ENCODE measurements at regions not wholly inside any gene's neighbourhood (a gene's known extent, or its start where the extent isn't known, plus 50 kb on each side); places are given as distances from the start of the nearest gene placed in this dataset.
"Not testable (repeated sequence)": the region's sequence is repeated elsewhere in the genome, so short reads cannot be mapped to it uniquely, and the experiment has no call there.

GRCh38 chr4:38420254-38420653 lies 243.7 kb upstream of the KLF3 start:
- H3K4me1 ChIP-seq (ENCODE audit: control insufficient read depth in 1 of 2, insufficient read depth in 2 of 2, low read length in 2 of 2); H3K9me3 ChIP-seq (ENCODE audit: control insufficient read depth in 1 of 2, insufficient read depth in 1 of 2, low read depth in 1 of 2, low read length in 2 of 2); H4K20me1 ChIP-seq (ENCODE audit: insufficient read depth); H3K36me3 ChIP-seq (ENCODE audit: control insufficient read depth in 1 of 2, insufficient read depth in 2 of 2, low read length in 2 of 2); H3K9ac ChIP-seq (ENCODE audit: low read length); H3K4me3 ChIP-seq (replicated peaks in 1 of 2; ENCODE audit: low read depth in 1 of 2, low read length in 2 of 2); intact Hi-C loops (cut with micrococcal nuclease); H3K27ac ChIP-seq (ENCODE audit: low read depth, low read length); RAD21 ChIA-PET (ENCODE audit: low non-redundant PET in 1 of 2, low total read pairs in 2 of 2, uncharacterized antibody in 2 of 2, unreplicated experiment in 2 of 2); POLR2A ChIA-PET; H3K4me2 ChIP-seq (ENCODE audit: low read length); CTCF ChIA-PET; H3K27me3 ChIP-seq (ENCODE audit: insufficient read depth, low read length); H3K79me2 ChIP-seq (ENCODE audit: insufficient read depth, low read length); DNase-seq (ENCODE audit: low read depth, low spot score); BruUV-seq (replicated peaks); H2AFZ ChIP-seq (ENCODE audit: low read depth, low read length, poor library complexity, severe bottlenecking); ATAC-seq; H3K9me2 ChIP-seq (ENCODE audit: insufficient read depth): not testable (repeated sequence)

- no peaks in the 10 kb centered on the region for H3K79me2 ChIP-seq (ENCODE audit: insufficient read depth, low read length)
- no peaks in the 10 kb centered on the region for H3K9me3 ChIP-seq (ENCODE audit: control insufficient read depth in 1 of 2, insufficient read depth in 1 of 2, low read depth in 1 of 2, low read length in 2 of 2)
- BruUV-seq (replicated peaks), result no TSS peak
- H3K9me2 ChIP-seq (ENCODE audit: insufficient read depth), result no peaks in the 10 kb centered on the region
- CTCF ChIA-PET, result no interaction called here
- H4K20me1 ChIP-seq (ENCODE audit: insufficient read depth), result no peaks in the 10 kb centered on the region
- intact Hi-C loops (cut with micrococcal nuclease), result no loop called here
- TF ChIP-seq JUND (IDR thresholded peaks at IDR 0.05), result no peak
- no peak for TF ChIP-seq RAD21 (IDR thresholded peaks at IDR 0.05; ENCODE audit: low read depth)
- TF ChIP-seq EZH2phosphoT487 (IDR thresholded peaks at IDR 0.05; ENCODE audit: borderline replicate concordance), result no peak
- TF ChIP-seq ZNF274 (IDR thresholded peaks at IDR 0.05; ENCODE audit: low read depth, low read length), result no peak
- TF ChIP-seq CEBPB (IDR thresholded peaks at IDR 0.05; ENCODE audit: low read depth), result no peak
- no peak for TF ChIP-seq POLR2AphosphoS5 (IDR thresholded peaks at IDR 0.05; ENCODE audit: low read depth, low read length)
- TF ChIP-seq MAX (IDR thresholded peaks at IDR 0.05), result no peak
- no peak for TF ChIP-seq REST (IDR thresholded peaks at IDR 0.05; ENCODE audit: low read depth)
- RAD21 ChIA-PET (ENCODE audit: low non-redundant PET in 1 of 2, low total read pairs in 2 of 2, uncharacterized antibody in 2 of 2, unreplicated experiment in 2 of 2), result no interaction called here
- H3K4me1 ChIP-seq (ENCODE audit: control insufficient read depth in 1 of 2, insufficient read depth in 2 of 2, low read length in 2 of 2), result no peaks in the 10 kb centered on the region
- DNase-seq (ENCODE audit: low read depth, low spot score), result no peak
- ATAC-seq, result no peak
- H3K4me2 ChIP-seq (ENCODE audit: low read length), result no peak overlapping the region
- no peaks in the 10 kb centered on the region for H3K36me3 ChIP-seq (ENCODE audit: control insufficient read depth in 1 of 2, insufficient read depth in 2 of 2, low read length in 2 of 2)
- H3K27ac ChIP-seq (ENCODE audit: low read depth, low read length), result no peak overlapping the region
- POLR2A ChIA-PET, result no interaction called here
- H3K9ac ChIP-seq (ENCODE audit: low read length), result no peak overlapping the region
- no peaks in the 10 kb centered on the region for H3K27me3 ChIP-seq (ENCODE audit: insufficient read depth, low read length)
- H2AFZ ChIP-seq (ENCODE audit: low read depth, low read length, poor library complexity, severe bottlenecking), result no peak overlapping the region
- no peak overlapping the region for H3K4me3 ChIP-seq (replicated peaks in 1 of 2; ENCODE audit: low read depth in 1 of 2, low read length in 2 of 2)
Observed at GRCh38 chr4:38422850-38423249, 241.1 kb upstream of the KLF3 start.
